ENCODE measurements at regions not wholly inside any gene's neighbourhood (a gene's known extent, or its start where the extent isn't known, plus 50 kb on each side); places are given as distances from the start of the nearest gene placed in this dataset.
"Not testable (repeated sequence)": the region's sequence is repeated elsewhere in the genome, so short reads cannot be mapped to it uniquely, and the experiment has no call there.

GRCh38 chr7:131151034-131151433 is 176.6 kb upstream of the MKLN1 start:
- intact Hi-C loops (cut with micrococcal nuclease) = no loop called here

GRCh38 chr7:131152766-131153165 is 174.9 kb upstream of the MKLN1 start:
- intact Hi-C loops (cut with micrococcal nuclease) = no loop called here

DNA sequence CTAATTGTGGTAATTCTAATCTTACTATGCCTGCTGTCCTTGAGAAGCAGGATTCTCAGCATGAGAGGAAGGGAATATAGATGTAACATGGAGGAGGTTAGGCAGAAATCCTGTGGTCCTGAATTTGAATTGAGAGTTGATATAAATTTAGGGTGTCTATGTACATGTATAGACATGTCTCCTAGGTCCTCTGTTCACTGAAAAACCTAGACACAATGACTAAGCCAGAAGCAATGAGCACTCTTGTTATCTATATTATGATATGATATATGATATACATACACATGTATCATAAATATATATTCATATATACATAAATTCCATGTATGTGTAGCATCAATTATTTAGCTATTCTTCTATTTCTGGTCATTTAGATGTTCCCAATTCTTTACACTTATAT is 173.3 kb upstream of the MKLN1 start:
- intact Hi-C loops (cut with micrococcal nuclease) = no loop called here

DNA sequence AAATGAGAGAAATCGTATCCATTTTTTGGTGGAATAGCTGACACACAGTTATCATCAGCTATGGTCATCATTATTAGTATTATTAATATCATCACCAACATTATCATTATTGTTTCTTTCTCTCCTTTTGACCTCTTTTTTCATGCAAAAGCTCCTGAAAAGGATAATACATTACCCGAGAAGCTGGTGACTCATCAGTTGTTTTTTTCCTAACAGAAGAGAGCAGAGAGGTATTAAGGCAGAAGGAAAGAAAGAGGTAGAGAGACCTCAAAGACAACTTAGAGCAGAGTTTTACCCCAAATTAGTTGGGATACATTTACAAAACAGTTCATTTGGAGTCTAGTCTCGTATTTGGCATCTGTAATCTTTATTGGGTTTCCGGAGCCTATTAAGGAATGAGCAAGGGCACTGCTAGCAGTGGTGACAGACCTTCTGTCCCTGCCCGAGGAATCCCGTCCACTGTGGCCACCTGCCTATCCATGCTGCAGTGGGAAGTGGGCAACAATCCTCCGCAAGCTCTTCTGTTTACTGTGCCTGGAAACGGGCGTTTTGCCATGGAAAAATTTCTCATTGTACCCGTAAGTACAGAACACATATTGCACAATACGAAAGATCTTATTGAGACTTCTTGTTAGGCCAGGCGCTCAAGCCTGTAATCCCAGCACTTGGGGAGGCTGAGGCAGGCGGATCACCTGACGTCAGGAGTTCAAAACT is 170.0 kb upstream of the MKLN1 start:
- intact Hi-C loops (cut with micrococcal nuclease) = no loop called here

DNA sequence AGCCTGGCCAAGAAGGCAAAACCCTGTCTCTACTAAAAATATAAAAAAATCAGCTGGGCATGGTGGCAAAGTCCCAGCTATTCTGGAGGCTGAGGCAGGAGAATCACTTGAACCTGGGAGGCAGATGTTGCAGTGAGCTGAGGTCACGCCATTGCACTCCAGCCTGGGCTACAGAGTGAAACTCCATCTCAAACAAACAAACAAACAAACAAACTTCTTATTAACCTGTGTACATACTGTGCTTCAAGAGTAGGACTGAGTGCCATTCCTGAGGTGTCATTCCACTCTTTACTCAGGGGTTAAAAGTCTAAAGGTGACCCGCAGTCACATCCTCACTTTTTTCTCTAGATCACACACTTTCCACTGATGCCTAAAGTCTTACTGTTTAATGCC is 169.4 kb upstream of the MKLN1 start:
- intact Hi-C loops (cut with micrococcal nuclease) = not testable (repeated sequence)

DNA sequence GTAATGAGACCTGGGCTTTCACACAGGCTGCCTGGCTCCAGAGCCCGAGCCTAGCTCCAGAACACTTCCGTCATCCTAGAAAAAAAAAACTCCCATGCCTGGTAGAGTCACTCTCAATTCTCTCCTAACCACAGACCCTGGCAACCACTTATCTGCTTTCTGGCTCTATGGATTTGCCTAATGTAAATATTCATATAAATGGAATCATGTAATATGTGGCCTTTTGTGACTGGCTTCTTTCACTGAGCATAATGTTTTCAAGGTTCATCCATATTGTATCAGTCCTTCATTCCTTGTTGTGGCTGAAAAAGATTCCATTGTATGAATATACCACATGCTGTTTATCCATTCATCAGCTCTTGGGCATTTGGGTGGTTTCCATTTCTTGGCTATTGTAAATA is 167.7 kb upstream of the MKLN1 start:
- intact Hi-C loops (cut with micrococcal nuclease) = no loop called here

GRCh38 chr7:131161103-131161502 is 166.6 kb upstream of the MKLN1 start:
- intact Hi-C loops (cut with micrococcal nuclease) = no loop called here

GRCh38 chr7:131164025-131164925 is 163.4 kb upstream of the MKLN1 start:
- intact Hi-C loops (cut with micrococcal nuclease) = no loop called here

- intact Hi-C loops (cut with micrococcal nuclease) = no loop called here
Observed at GRCh38 chr7:131166066-131166465, 161.6 kb upstream of the MKLN1 start.

DNA sequence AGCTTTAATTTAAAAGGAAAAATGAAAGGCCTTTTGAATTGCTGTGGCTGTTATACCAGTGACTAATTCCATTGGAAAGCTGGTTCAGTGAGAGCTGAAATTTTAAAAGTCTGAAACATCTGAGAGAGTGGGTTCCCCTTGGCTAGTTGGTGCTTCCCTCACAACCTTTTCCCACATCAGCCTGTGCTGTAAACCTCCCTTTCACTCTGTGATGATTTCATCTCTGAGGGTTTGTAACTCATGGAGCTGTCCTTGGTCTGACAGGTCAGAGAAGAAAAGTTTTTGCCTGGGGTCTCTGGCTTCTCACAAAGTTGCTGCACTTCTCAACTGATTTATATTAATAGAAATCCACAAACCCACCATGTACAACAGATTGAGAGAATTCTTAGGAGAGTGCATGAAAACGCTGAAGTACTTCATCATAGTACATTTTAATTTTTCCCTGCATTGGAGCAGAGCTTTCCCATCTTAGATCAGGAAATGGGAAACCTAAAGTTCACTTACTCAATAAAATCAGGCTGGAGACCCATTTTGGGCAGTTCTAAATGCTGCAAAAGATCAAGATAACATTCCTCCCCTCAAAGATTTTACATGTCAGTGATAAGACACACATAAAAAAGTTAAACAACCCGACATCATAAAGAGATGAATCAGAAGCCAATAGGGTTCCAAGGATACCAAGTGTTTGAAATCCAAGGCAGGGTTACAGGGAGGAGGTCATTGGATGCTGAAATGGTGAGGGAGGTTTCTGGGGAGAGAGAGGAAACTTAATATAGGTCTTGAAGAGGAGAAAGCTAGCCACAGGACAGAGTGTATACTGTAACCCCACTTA is 157.0 kb upstream of the MKLN1 start:
- intact Hi-C loops (cut with micrococcal nuclease) = loop anchor here (1.0 kb wide), 1 partner anchor 12 kb away; no protein-coding TSS in a partner anchor

- intact Hi-C loops (cut with micrococcal nuclease) = no loop called here
Observed at GRCh38 chr7:131173145-131173890, 154.4 kb upstream of the MKLN1 start.

GRCh38 chr7:131174391-131174790 is 153.3 kb upstream of the MKLN1 start:
- intact Hi-C loops (cut with micrococcal nuclease) = no loop called here

GRCh38 chr7:131174855-131175254 is 152.8 kb upstream of the MKLN1 start:
- intact Hi-C loops (cut with micrococcal nuclease) = no loop called here

- intact Hi-C loops (cut with micrococcal nuclease) = loop anchor here (1.0 kb wide), 1 partner anchor 12 kb away; no protein-coding TSS in a partner anchor
Observed at GRCh38 chr7:131182446-131183058, 145.1 kb upstream of the MKLN1 start.

- intact Hi-C loops (cut with micrococcal nuclease) = no loop called here
Observed at GRCh38 chr7:131183072-131183471, 144.6 kb upstream of the MKLN1 start.

- intact Hi-C loops (cut with micrococcal nuclease) = no loop called here
Observed at GRCh38 chr7:131183611-131184119, 144.0 kb upstream of the MKLN1 start.

GRCh38 chr7:131186816-131187215 is 140.9 kb upstream of the MKLN1 start:
- intact Hi-C loops (cut with micrococcal nuclease) = loop anchor here (5.0 kb wide), 2 partner anchors 315 to 335 kb away; no protein-coding TSS in a partner anchor

DNA sequence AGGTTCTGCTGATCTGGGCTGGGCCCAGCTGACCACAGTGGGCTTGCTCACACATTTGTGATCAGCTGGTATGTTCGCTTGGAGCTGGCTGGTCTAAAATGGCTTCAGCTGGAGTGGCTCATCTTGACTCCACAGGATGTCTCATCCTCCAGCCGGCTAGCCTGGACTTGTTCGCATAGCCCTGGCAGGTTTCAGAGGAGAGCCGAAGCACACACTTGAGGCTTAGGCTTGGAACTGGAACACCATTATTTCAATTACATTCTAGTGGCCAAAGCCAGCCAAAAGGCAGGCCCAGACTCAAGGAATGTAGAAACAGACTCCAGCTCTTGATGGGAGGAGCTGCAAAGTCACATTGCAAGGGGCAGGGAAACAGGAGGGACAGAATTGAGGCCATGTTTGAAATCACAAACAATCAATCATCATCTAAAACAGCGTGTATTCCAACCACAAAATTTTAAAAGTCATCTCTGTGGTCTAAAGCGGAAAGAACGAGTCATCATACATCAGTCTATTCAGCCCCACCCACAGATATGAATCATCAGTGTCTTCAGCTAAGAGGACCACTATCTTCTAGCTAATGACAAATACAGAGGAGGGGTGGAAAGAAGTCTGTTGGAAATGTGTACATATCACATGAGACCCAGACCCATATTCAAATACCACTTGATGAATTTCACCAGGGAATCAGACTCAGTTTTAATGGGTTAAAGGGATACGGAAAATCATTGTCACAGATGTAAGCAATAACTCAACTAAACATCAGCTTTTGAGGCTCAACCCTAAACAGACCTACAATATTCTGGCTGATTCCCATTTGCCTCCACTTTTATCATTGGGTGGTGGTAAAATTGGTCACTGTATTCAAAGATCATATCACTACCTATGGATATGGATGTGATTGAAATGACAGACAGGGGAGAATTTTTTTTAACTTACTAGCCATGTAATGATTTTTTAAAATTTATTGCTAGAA is 139.0 kb upstream of the MKLN1 start:
- intact Hi-C loops (cut with micrococcal nuclease) = loop anchor here (1.0 to 5.0 kb wide), 9 partner anchors 43 to 334 kb away; partner anchors contain the start of gene MKLN1

GRCh38 chr7:131189488-131189887 is 138.2 kb upstream of the MKLN1 start:
- intact Hi-C loops (cut with micrococcal nuclease) = loop anchor here (2.0 to 5.0 kb wide), 3 partner anchors 277 to 333 kb away; no protein-coding TSS in a partner anchor
